HUES64 (cell line): ENCODE measurements at regions not wholly inside any gene's neighbourhood (a gene's known extent, or its start where the extent isn't known, plus 50 kb on each side); places are given as distances from the start of the nearest gene placed in this dataset.
"Not testable (repeated sequence)": the region's sequence is repeated elsewhere in the genome, so short reads cannot be mapped to it uniquely, and the experiment has no call there.

Source experiments
- H3K27ac ChIP-seq: 2 replicates; pipeline ENCODE4 v1.7.0; 2013; ENCODE audit warnings: low read depth, low read length, inconsistent platforms
- H3K27me3 ChIP-seq: 2 replicates; pipeline ENCODE4 v1.6.1; 2013; ENCODE audit warnings: mild to moderate bottlenecking, low read length; ENCODE audit not compliant: insufficient read depth
- H3K36me3 ChIP-seq: 2 replicates; pipeline ENCODE4 v1.6.1; 2013; ENCODE audit warnings: mild to moderate bottlenecking, low read length; ENCODE audit not compliant: insufficient read depth
- H3K4me1 ChIP-seq: 2 replicates; pipeline ENCODE4 v1.6.1; 2013; ENCODE audit warnings: mild to moderate bottlenecking, low read length, moderate library complexity; ENCODE audit not compliant: insufficient read depth
- H3K4me3 ChIP-seq: 2 replicates; pipeline ENCODE4 v1.5.1; 2013; ENCODE audit warnings: mild to moderate bottlenecking, low read length, moderate library complexity
- H3K9ac ChIP-seq: 2 replicates; pipeline ENCODE4 v1.6.1; 2013; ENCODE audit warnings: mild to moderate bottlenecking, low read depth, low read length
- H3K9me3 ChIP-seq: 2 replicates; pipeline ENCODE4 v1.6.1; 2013; ENCODE audit warnings: low read depth, low read length; ENCODE audit not compliant: insufficient read depth
- WGBS: fragments of 150-250, 120-280 bp; methylation state at CpG from one replicate; pipeline ENCODE4 v1.1.7; 2013; ENCODE audit warnings: missing lambda C conversion rate; 5-methylcytosine and 5-hydroxymethylcytosine counted together

GRCh38 chr3:110881069-110881468 is 190.5 kb upstream of the NECTIN3 start:
- no peaks in the 10 kb centered on the region for H3K9me3 ChIP-seq
- H3K27ac ChIP-seq = no peak overlapping the region
- no peaks in the 10 kb centered on the region for H3K4me1 ChIP-seq

DNA sequence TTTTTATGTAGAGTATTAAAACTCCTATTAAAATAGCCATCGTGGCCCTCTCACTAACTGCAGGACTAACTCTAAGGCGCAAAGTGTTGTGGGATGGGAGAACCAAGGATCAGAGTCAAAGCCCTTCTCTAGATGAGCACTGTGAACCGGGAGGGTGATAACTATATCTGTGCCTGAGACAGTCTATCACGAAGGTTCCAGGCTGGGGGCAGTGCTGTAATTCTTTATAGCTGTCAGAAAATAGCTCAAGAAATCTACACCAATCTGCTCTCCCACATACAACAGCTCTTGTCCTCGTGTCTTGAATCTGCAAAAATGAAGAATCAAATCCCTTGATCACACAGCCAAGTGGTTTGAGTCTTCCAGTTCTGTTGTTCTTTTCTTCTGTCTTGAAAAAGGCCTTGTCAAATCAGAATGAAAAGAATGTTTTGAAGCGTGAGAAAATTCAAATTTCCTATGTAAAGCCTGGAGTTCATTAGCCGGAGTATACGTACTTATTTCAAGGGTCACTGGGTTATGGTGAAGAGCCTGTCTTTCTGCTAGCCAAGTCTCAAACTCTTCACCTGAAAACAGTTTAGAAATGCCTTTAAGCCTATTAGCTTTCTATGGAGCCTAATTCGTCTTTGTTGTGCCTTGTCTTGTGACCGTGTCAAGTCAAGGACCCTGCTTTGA is 185.3 kb upstream of the NECTIN3 start:
- Histone ChIP-seq H3K4me3 (no peak overlapping the region), H3K4me1 (peaks cover 10% of the 10 kb centered on the region; the same call in 1 of the 2 replicates), H3K27me3 (no peaks in the 10 kb centered on the region), H3K27ac (no peak overlapping the region), H3K9ac (no peak overlapping the region), H3K9me3 (no peaks in the 10 kb centered on the region), H3K36me3 (no peaks in the 10 kb centered on the region)
- WGBS = 94% methylated on average over 10 of the region's 10 CpGs

More at GRCh38 chr3:110881069-110881468, 190.5 kb upstream of the NECTIN3 start:
- Histone ChIP-seq H3K4me3 (no peak overlapping the region), H3K36me3 (no peaks in the 10 kb centered on the region), H3K27me3 (no peaks in the 10 kb centered on the region), H3K9ac (no peak overlapping the region)
- 84% methylated on average over 4 of the region's 4 CpGs for WGBS

- H3K9me3 ChIP-seq = peaks cover 2% of the 10 kb centered on the region; the same call in 1 of the 2 replicates
- H3K36me3 ChIP-seq = no peaks in the 10 kb centered on the region
- H3K27me3 ChIP-seq = no peaks in the 10 kb centered on the region
- H3K27ac ChIP-seq = no peak overlapping the region
- H3K9ac ChIP-seq = no peak overlapping the region
- peaks cover 10% of the 10 kb centered on the region; the same call in 1 of the 2 replicates for H3K4me1 ChIP-seq
- H3K4me3 ChIP-seq = no peak overlapping the region
- WGBS = no CpG with 5 or more reads among the region's 1 CpG
These were observed 184.4 kb upstream of the NECTIN3 start for GRCh38 chr3:110887176-110887575.

DNA sequence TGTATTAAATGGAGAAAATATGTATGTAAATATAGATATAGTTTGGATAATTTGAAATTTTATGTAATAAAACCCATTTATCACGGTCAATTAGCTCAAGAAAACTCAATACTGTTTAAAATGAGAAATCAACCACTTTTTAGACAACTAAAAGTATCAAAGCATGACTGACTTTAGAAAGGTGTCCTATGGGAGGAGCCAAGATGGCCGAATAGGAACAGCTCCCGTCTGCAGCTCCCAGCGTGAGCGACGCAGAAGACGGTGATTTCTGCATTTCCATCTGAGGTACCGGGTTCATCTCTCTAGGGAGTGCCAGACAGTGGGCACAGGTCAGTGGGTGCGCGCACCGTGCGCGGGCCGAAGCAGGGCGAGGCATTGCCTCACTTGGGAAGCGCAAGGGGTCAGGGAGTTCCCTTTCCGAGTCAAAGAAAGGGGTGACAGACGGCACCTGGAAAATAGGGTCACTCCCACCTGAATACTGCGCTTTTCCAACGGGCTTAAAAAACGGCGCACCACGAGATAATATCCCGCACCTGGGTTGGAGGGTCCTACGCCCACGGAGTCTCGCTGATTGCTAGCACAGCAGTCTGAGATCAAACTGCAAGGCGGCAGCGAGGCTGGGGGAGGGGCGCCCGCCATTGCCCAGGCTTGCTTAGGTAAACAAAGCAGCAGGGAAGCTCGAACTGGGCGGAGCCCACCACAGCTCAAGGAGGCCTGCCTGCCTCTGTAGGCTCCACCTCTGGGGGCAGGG is 182.8 kb upstream of the NECTIN3 start:
- Histone ChIP-seq H3K4me3 (peak overlapping the region; percentile 46), H3K9ac (peak overlapping the region; percentile 40; the same call in 1 of the 2 replicates)
- 87% methylated on average over 26 of the region's 33 CpGs for WGBS
- not testable (repeated sequence) for H3K4me1 ChIP-seq, H3K9me3 ChIP-seq, H3K27ac ChIP-seq, H3K27me3 ChIP-seq, H3K36me3 ChIP-seq

DNA sequence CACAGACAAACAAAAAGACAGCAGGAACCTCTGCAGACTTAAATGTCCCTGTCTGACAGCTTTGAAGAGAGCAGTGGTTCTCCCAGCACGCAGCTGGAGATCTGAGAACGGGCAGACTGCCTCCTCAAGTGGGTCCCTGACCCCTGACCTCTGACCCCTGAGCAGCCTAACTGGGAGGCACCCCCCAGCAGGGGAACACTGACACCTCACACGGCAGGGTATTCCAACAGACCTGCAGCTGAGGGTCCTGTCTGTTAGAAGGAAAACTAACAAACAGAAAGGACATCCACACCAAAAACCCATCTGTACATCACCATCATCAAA is 182.3 kb upstream of the NECTIN3 start:
- H3K9me3 ChIP-seq, H3K9ac ChIP-seq, H3K36me3 ChIP-seq, H3K27me3 ChIP-seq, H3K4me3 ChIP-seq, H3K4me1 ChIP-seq, H3K27ac ChIP-seq: not testable (repeated sequence)
- WGBS = 53% methylated on average over 2 of the region's 3 CpGs

GRCh38 chr3:110894574-110894973 is 177.0 kb upstream of the NECTIN3 start:
- H3K36me3 ChIP-seq = no peaks in the 10 kb centered on the region
- H3K4me1 ChIP-seq = no peaks in the 10 kb centered on the region
- H3K27me3 ChIP-seq = no peaks in the 10 kb centered on the region
- H3K9ac ChIP-seq = no peak overlapping the region
- H3K27ac ChIP-seq = no peak overlapping the region
- WGBS = 100% methylated on average over 2 of the region's 2 CpGs
- H3K9me3 ChIP-seq = peaks cover 4% of the 10 kb centered on the region; the same call in 1 of the 2 replicates
- H3K4me3 ChIP-seq = no peak overlapping the region

DNA sequence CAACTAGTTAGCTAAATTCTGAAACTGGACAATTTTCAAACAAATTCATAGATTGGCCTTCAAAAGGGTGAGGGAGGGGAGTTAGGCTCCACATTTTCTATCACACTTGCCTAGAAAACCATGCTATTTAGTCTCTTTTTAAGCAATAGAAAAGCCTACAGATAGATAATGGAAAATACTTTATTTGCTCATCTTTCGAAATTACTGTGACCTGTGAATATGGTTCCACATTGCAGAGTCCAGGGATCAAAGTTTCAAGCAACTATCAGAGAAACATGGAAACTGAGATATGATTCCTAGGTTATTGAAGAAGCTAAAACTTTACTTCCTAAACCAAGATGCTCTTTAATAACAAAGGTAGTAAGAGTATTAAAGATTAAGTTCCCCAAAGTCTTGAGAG is 176.6 kb upstream of the NECTIN3 start:
- no peaks in the 10 kb centered on the region for H3K27me3 ChIP-seq
- H3K9ac ChIP-seq = no peak overlapping the region
- H3K27ac ChIP-seq = no peak overlapping the region
- no peaks in the 10 kb centered on the region for H3K4me1 ChIP-seq
- H3K9me3 ChIP-seq = peaks cover 4% of the 10 kb centered on the region; the same call in 1 of the 2 replicates
- no peaks in the 10 kb centered on the region for H3K36me3 ChIP-seq
- H3K4me3 ChIP-seq = no peak overlapping the region
- 94% methylated on average over 1 of the region's 1 CpG for WGBS

DNA sequence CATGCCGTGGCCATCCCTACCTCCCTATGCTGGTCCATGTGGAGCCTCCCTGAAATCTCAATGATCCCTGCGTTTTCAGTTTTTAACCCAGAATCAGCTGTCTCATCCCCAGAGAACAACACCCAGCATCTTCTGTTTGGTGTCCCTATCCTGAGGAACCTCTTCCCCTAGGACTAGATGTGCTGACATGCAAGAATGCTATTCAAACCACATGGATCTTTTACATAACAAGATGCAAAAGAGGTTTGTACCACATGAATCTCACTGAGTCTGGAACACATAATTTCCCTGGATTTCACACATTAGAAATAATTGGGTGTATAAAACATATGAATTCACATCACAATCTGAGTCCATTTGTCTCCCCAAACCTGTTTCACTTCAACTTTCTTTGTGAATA is 174.6 kb upstream of the NECTIN3 start:
- Histone ChIP-seq H3K4me3 (no peak overlapping the region), H3K9ac (no peak overlapping the region), H3K27me3 (no peaks in the 10 kb centered on the region), H3K36me3 (no peaks in the 10 kb centered on the region), H3K9me3 (peaks cover 4% of the 10 kb centered on the region; the same call in 1 of the 2 replicates), H3K4me1 (no peaks in the 10 kb centered on the region), H3K27ac (no peak overlapping the region)
- whole genome bisulfite sequencing = 93% methylated on average over 2 of the region's 2 CpGs

DNA sequence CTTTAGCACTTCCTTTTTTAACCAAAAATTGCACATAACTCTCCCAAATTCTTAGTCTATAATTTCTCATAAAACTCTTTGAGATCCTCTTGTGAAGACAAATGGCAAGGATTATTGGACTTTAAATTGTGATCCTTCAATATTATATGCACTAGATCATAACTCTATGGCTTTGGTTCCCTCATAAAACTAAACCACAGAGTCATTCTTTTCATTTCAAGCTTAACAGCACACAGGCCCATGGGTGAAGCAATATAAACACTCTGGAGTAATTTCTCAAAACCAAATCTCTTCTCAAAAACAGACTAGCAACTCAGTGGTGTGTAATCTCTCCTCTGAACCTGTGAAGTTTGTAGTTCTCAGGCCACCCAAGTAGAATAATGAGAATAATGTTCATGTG is 171.0 kb upstream of the NECTIN3 start:
- Histone ChIP-seq H3K9me3 (no peaks in the 10 kb centered on the region), H3K4me3 (no peak overlapping the region), H3K9ac (no peak overlapping the region), H3K4me1 (no peaks in the 10 kb centered on the region), H3K27me3 (no peaks in the 10 kb centered on the region), H3K36me3 (no peaks in the 10 kb centered on the region), H3K27ac (no peak overlapping the region)

DNA sequence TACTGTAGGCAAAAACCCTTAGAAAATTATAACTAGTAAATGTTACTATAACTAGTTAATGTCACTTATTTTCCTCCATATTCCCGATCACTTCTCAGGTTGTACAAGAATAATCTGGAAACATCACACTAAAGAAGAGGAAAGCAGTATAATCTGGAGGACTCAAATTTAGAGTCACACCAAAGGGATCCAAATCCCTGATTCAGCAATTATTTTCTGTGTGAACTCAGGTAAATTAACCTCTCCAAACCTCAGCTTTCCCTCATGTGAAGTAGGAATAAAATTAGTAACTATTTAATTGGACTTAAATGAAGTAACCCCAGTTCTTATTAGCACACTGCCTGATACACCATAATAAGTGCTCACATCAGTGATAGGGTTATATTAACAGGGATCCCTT is 170.1 kb upstream of the NECTIN3 start:
- no CpG with 5 or more reads among the region's 1 CpG for WGBS
- H3K36me3 ChIP-seq = no peaks in the 10 kb centered on the region
- H3K4me3 ChIP-seq = no peak overlapping the region
- H3K9me3 ChIP-seq = no peaks in the 10 kb centered on the region
- no peak overlapping the region for H3K9ac ChIP-seq
- H3K27me3 ChIP-seq = no peaks in the 10 kb centered on the region
- no peak overlapping the region for H3K27ac ChIP-seq
- H3K4me1 ChIP-seq = no peaks in the 10 kb centered on the region

GRCh38 chr3:110902453-110903085 is 169.0 kb upstream of the NECTIN3 start:
- Histone ChIP-seq H3K9me3 (no peaks in the 10 kb centered on the region), H3K4me1 (no peaks in the 10 kb centered on the region), H3K9ac (no peak overlapping the region), H3K27ac (no peak overlapping the region), H3K4me3 (no peak overlapping the region), H3K36me3 (no peaks in the 10 kb centered on the region), H3K27me3 (no peaks in the 10 kb centered on the region)
- WGBS = 93% methylated on average over 9 of the region's 9 CpGs
